GM23338 (cell line): ENCODE measurements at regions not wholly inside any gene's neighbourhood (a gene's known extent, or its start where the extent isn't known, plus 50 kb on each side); places are given as distances from the start of the nearest gene placed in this dataset.

Experiments used
- ATAC-seq: fragments of 200-7000 bp; cut with Tn5 transposase; 3 replicates; pipeline ENCODE4 v1.9.1; 2020
- DNase-seq: peaks from one replicate; pipeline ENCODE4 v3.0.0-alpha.2; 2015; ENCODE audit warnings: low spot score
- H2AFZ ChIP-seq: fragments of 200-600 bp; sonication (generic); 2 replicates; pipeline ENCODE4 v1.8.0; 2016; ENCODE audit warnings: antibody characterized with exemption, mild to moderate bottlenecking, moderate library complexity
- H3F3A ChIP-seq: fragments of 200-600 bp; sonication (generic); replicated peaks from 2 replicates; pipeline ENCODE4 v1.8.0; 2017; ENCODE audit warnings: antibody characterized with exemption, mixed run types, low read depth
- H3K27ac ChIP-seq: fragments of 200-600 bp; sonication (generic); 2 replicates; pipeline ENCODE4 v1.6.1; 2016; ENCODE audit warnings: low read depth
- H3K27me3 ChIP-seq: fragments of 200-600 bp; sonication (generic); 2 replicates; pipeline ENCODE4 v1.8.0; 2016; ENCODE audit warnings: mild to moderate bottlenecking, mixed run types, moderate library complexity; ENCODE audit not compliant: insufficient read depth
- H3K36me3 ChIP-seq: fragments of 200-600 bp; sonication (generic); 2 replicates; pipeline ENCODE4 v1.8.0; 2016; ENCODE audit warnings: mild to moderate bottlenecking; ENCODE audit not compliant: insufficient read depth
- H3K4me1 ChIP-seq: fragments of 200-600 bp; sonication (generic); 2 replicates; pipeline ENCODE4 v1.8.0; 2016; ENCODE audit warnings: mild to moderate bottlenecking, moderate library complexity; ENCODE audit not compliant: insufficient read depth
- H3K4me2 ChIP-seq: fragments of 200-600 bp; sonication (generic); 2 replicates; pipeline ENCODE4 v1.7.1; 2017; ENCODE audit warnings: mixed run types
- H3K4me3 ChIP-seq: fragments of 200-600 bp; sonication (generic); 2 replicates; pipeline ENCODE4 v1.6.1; 2016; ENCODE audit warnings: mixed run types
- H3K79me2 ChIP-seq: fragments of 200-600 bp; sonication (generic); replicated peaks from 2 replicates; pipeline ENCODE4 v1.8.0; 2017; ENCODE audit warnings: mild to moderate bottlenecking; ENCODE audit not compliant: insufficient read depth
- H3K9me2 ChIP-seq: fragments of 200-600 bp; sonication (generic); 2 replicates; pipeline ENCODE4 v1.8.0; 2017; ENCODE audit not compliant: insufficient read depth
- H4K20me1 ChIP-seq: fragments of 200-600 bp; sonication (generic); replicated peaks from 2 replicates; pipeline ENCODE4 v1.8.0; 2017; ENCODE audit warnings: mild to moderate bottlenecking; ENCODE audit not compliant: insufficient read depth
- H3K27ac Mint-ChIP-seq: 2 replicates; pipeline ENCODE4 v1.8.0; 2020; ENCODE audit warnings: inconsistent platforms, mild to moderate bottlenecking, moderate library complexity, mixed read lengths
- H3K27me3 Mint-ChIP-seq: 3 replicates; pipeline ENCODE4 v1.8.0; 2022; ENCODE audit warnings: low read depth, mild to moderate bottlenecking, moderate library complexity, mixed read lengths, inconsistent platforms; ENCODE audit not compliant: insufficient read depth, poor library complexity
- H3K36me3 Mint-ChIP-seq: 3 replicates; pipeline ENCODE4 v1.8.0; 2021; ENCODE audit warnings: low read depth, mild to moderate bottlenecking, inconsistent platforms, moderate library complexity, mixed read lengths
- H3K4me1 Mint-ChIP-seq: 3 replicates; pipeline ENCODE4 v1.8.0; 2020; ENCODE audit warnings: mild to moderate bottlenecking, inconsistent platforms, mixed read lengths
- H3K4me3 Mint-ChIP-seq: 3 replicates; pipeline ENCODE4 v1.8.0; 2021; ENCODE audit warnings: moderate library complexity, mild to moderate bottlenecking, inconsistent platforms, mixed read lengths
- H3K9me3 Mint-ChIP-seq: 3 replicates; pipeline ENCODE4 v1.8.0; 2020; ENCODE audit warnings: moderate library complexity, mild to moderate bottlenecking, inconsistent platforms, mixed read lengths
- CREB1 ChIP-seq: fragments of 250-450 bp; sonication (Bioruptor Pico); IDR thresholded peaks from 2 replicates; pipeline ENCODE4 v1.5.0; 2020; ENCODE audit warnings: low read depth, mild to moderate bottlenecking, moderate library complexity
- CTCF ChIP-seq, 2 experiments: fragments of 200-600 bp in 1 of 2; sonication (generic) in 1 of 2; conservative IDR thresholded peaks; 2 replicates each; pipeline versions ENCODE4 v1.5.1 to v1.6.1; 2016 to 2017; ENCODE audit warnings: antibody characterized with exemption in 2 of 2, low read depth in 2 of 2, mild to moderate bottlenecking in 2 of 2, moderate library complexity in 1 of 2
- ETS1 ChIP-seq: IDR thresholded peaks from 2 replicates; pipeline ENCODE4 v1.6.1; 2016; ENCODE audit warnings: antibody characterized with exemption
- EZH2 ChIP-seq: fragments of 200-600 bp; sonication (generic); IDR thresholded peaks from one replicate; pipeline ENCODE4 v1.8.0; 2017; ENCODE audit warnings: antibody characterized with exemption, mild to moderate bottlenecking, low read depth; ENCODE audit not compliant: unreplicated experiment
- EZH2phosphoT487 ChIP-seq: fragments of 200-600 bp; sonication (generic); IDR thresholded peaks from one replicate; pipeline ENCODE4 v1.8.1; 2018; ENCODE audit warnings: antibody characterized with exemption; ENCODE audit not compliant: unreplicated experiment
- JUNB ChIP-seq: IDR thresholded peaks from one replicate; pipeline ENCODE4 v1.6.1; 2016; ENCODE audit warnings: antibody characterized with exemption; ENCODE audit not compliant: unreplicated experiment
- POLR2AphosphoS5 ChIP-seq: IDR thresholded peaks from 2 replicates; pipeline ENCODE4 v1.6.1; 2016; ENCODE audit warnings: antibody characterized with exemption, low read depth
- STAT1 ChIP-seq: IDR thresholded peaks from one replicate; pipeline ENCODE4 v1.6.1; 2016; ENCODE audit warnings: antibody characterized with exemption; ENCODE audit not compliant: unreplicated experiment
- ZNF114 ChIP-seq: fragments of 250-450 bp; sonication (Bioruptor Pico); IDR thresholded peaks from 2 replicates; pipeline ENCODE4 v1.5.0; 2020; ENCODE audit warnings: mild to moderate bottlenecking, moderate library complexity
- ZNF331 ChIP-seq: fragments of 250-450 bp; sonication (Bioruptor Pico); IDR thresholded peaks from 2 replicates; pipeline ENCODE4 v1.5.0; 2020; ENCODE audit warnings: low read depth, mild to moderate bottlenecking, moderate library complexity
- TF ChIP-seq, protein P1 (sequence below): IDR thresholded peaks from one replicate; pipeline ENCODE4 v1.6.1; 2018; ENCODE audit warnings: antibody characterized with exemption; ENCODE audit not compliant: unreplicated experiment

DNA sequence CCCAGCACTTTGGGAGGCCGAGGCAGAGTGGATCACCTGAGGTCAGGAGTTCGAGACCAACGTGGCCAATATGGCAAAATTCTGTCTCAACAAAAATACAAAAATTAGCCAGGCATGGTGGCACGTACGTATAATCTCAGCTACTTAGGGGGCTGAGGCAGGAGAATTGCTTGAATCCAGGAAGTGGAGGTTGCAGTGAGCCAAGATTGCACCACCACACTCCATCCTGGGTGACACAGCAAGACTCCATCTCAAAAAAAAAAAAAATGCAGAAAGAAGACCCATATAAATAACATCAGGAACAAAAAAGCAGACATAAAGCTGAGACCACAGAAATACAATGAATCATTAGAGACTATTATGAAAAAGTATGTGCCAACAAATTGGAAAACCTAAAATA, 235.2 kb upstream of the VEPH1 start:
- H3K27me3 Mint-ChIP-seq = peaks cover 2% of the 10 kb centered on the region
- Histone ChIP-seq H3K4me2 (no peak overlapping the region), H3K36me3 (no peaks in the 10 kb centered on the region), H3K27ac (no peak overlapping the region), H3F3A (no peaks in the 10 kb centered on the region), H3K79me2 (no peaks in the 10 kb centered on the region), H3K4me3 (no peak overlapping the region), H4K20me1 (no peaks in the 10 kb centered on the region), H3K4me1 (no peaks in the 10 kb centered on the region; the same call in 1 of the 2 replicates), H2AFZ (no peak overlapping the region), H3K27me3 (no peaks in the 10 kb centered on the region), H3K9me2 (peaks cover 4% of the 10 kb centered on the region)
- no peak overlapping the region for H3K27ac Mint-ChIP-seq
- ATAC-seq (no peak), DNase-seq (no peak)
- H3K4me3 Mint-ChIP-seq = no peak overlapping the region
- peaks cover 5% of the 10 kb centered on the region; the same call in 2 of the 3 replicates for H3K9me3 Mint-ChIP-seq
- TF ChIP-seq EZH2phosphoT487 (no peak), ZNF331 (CRISPR knock-in tag) (no peak), POLR2AphosphoS5 (no peak), CREB1 (no peak)
- no peaks in the 10 kb centered on the region for H3K36me3 Mint-ChIP-seq
- no peaks in the 10 kb centered on the region for H3K4me1 Mint-ChIP-seq

DNA sequence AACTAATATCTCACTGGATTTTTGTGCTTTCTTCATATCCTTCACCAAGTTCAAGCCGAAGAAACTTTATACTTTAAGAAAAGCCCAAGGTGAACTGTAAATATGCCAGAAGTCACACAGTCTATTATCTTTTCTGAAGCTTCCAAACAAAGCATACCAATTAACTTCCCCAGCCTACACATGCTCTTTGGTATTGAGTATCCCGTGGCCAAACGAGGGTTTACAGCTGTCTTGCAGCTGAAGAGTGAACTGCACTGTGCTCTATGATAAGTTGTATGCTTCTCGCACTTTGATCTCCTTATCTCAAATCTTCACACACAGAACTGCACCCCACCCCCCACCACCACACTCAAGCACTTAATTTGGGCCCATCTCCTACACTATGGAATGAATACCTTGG, 215.6 kb upstream of the VEPH1 start:
- H4K20me1 ChIP-seq = no peaks in the 10 kb centered on the region
- H3K4me1 Mint-ChIP-seq = no peaks in the 10 kb centered on the region
- no peak overlapping the region for H3K27ac Mint-ChIP-seq
- no peaks in the 10 kb centered on the region for H3K27me3 ChIP-seq
- H3K4me3 ChIP-seq = no peak overlapping the region
- H3K27me3 Mint-ChIP-seq = peaks cover 3% of the 10 kb centered on the region
- no peaks in the 10 kb centered on the region for H3F3A ChIP-seq
- H3K4me3 Mint-ChIP-seq = no peak overlapping the region
- DNase-seq (no peak), ATAC-seq (no peak)
- no peaks in the 10 kb centered on the region; the same call in 1 of the 3 replicates for H3K9me3 Mint-ChIP-seq
- no peak overlapping the region for H3K4me2 ChIP-seq
- no peaks in the 10 kb centered on the region for H3K4me1 ChIP-seq
- H3K79me2 ChIP-seq = no peaks in the 10 kb centered on the region
- H3K9me2 ChIP-seq = 0 out of 2 replicates have a peak, but pooled peaks cover 9% of the 10 kb centered on the region
- H2AFZ ChIP-seq = no peak overlapping the region
- H3K36me3 ChIP-seq = no peaks in the 10 kb centered on the region
- peaks cover 4% of the 10 kb centered on the region; the same call in 1 of the 3 replicates for H3K36me3 Mint-ChIP-seq
- H3K27ac ChIP-seq = no peak overlapping the region
- no peak for TF ChIP-seq CREB1
- TF ChIP-seq EZH2 = no peak
- no peak for TF ChIP-seq EZH2phosphoT487
- TF ChIP-seq ETS1 = no peak
- TF ChIP-seq ZNF331 (CRISPR knock-in tag) = no peak
- TF ChIP-seq JUNB = no peak
- no peak for TF ChIP-seq STAT1
- TF ChIP-seq, protein P1, sequence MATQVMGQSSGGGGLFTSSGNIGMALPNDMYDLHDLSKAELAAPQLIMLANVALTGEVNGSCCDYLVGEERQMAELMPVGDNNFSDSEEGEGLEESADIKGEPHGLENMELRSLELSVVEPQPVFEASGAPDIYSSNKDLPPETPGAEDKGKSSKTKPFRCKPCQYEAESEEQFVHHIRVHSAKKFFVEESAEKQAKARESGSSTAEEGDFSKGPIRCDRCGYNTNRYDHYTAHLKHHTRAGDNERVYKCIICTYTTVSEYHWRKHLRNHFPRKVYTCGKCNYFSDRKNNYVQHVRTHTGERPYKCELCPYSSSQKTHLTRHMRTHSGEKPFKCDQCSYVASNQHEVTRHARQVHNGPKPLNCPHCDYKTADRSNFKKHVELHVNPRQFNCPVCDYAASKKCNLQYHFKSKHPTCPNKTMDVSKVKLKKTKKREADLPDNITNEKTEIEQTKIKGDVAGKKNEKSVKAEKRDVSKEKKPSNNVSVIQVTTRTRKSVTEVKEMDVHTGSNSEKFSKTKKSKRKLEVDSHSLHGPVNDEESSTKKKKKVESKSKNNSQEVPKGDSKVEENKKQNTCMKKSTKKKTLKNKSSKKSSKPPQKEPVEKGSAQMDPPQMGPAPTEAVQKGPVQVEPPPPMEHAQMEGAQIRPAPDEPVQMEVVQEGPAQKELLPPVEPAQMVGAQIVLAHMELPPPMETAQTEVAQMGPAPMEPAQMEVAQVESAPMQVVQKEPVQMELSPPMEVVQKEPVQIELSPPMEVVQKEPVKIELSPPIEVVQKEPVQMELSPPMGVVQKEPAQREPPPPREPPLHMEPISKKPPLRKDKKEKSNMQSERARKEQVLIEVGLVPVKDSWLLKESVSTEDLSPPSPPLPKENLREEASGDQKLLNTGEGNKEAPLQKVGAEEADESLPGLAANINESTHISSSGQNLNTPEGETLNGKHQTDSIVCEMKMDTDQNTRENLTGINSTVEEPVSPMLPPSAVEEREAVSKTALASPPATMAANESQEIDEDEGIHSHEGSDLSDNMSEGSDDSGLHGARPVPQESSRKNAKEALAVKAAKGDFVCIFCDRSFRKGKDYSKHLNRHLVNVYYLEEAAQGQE = no peak
- no peak for TF ChIP-seq CTCF (conservative IDR thresholded peaks at IDR 0.05; ENCODE audit: low read depth in 2 of 2)
- no peak for TF ChIP-seq ZNF114 (CRISPR knock-in tag)
